Endodermal cell (in vitro differentiated cells): ENCODE measurements at regions not wholly inside any gene's neighbourhood (a gene's known extent, or its start where the extent isn't known, plus 50 kb on each side); places are given as distances from the start of the nearest gene placed in this dataset.

Experiments used
- DNase-seq: peaks from one replicate; pipeline ENCODE4 v3.0.0-alpha.2; 2017
- H3K27ac ChIP-seq: 2 replicates; pipeline ENCODE4 v1.5.1; 2013; ENCODE audit warnings: mild to moderate bottlenecking, low read depth, low read length, moderate library complexity
- H3K27me3 ChIP-seq: 2 replicates; pipeline ENCODE4 v1.6.1; 2013; ENCODE audit warnings: mild to moderate bottlenecking, low read length, moderate library complexity; ENCODE audit not compliant: insufficient read depth, control insufficient read depth, poor library complexity, severe bottlenecking
- H3K36me3 ChIP-seq: 2 replicates; pipeline ENCODE4 v1.7.0; 2013; ENCODE audit warnings: mild to moderate bottlenecking, low read length, moderate library complexity; ENCODE audit not compliant: control insufficient read depth, insufficient read depth
- H3K4me1 ChIP-seq: one replicate; pipeline ENCODE4 v1.7.0; 2013; ENCODE audit warnings: low read length; ENCODE audit not compliant: control insufficient read depth, insufficient read depth
- H3K4me3 ChIP-seq: 2 replicates; pipeline ENCODE4 v1.5.1; 2013; ENCODE audit warnings: mild to moderate bottlenecking, low read length, moderate library complexity
- H3K9ac ChIP-seq: 2 replicates; pipeline ENCODE4 v1.6.1; 2013; ENCODE audit warnings: mild to moderate bottlenecking, low read length, moderate library complexity; ENCODE audit not compliant: poor library complexity, severe bottlenecking; ENCODE audit errors: extremely low read depth
- H3K9me3 ChIP-seq: 2 replicates; pipeline ENCODE4 v1.6.1; 2013; ENCODE audit warnings: mild to moderate bottlenecking, low read length, moderate library complexity; ENCODE audit not compliant: control insufficient read depth
- H3K27ac Mint-ChIP-seq: 2 replicates; pipeline ENCODE4 v1.8.0; 2020; ENCODE audit warnings: mixed read lengths
- H3K27me3 Mint-ChIP-seq: 2 replicates; pipeline ENCODE4 v1.8.0; 2021; ENCODE audit warnings: mild to moderate bottlenecking, mixed read lengths; ENCODE audit not compliant: insufficient read depth
- H3K36me3 Mint-ChIP-seq: 2 replicates; pipeline ENCODE4 v1.8.0; 2020; ENCODE audit warnings: low read depth, mixed read lengths
- H3K4me1 Mint-ChIP-seq: 2 replicates; pipeline ENCODE4 v1.8.0; 2020; ENCODE audit warnings: mixed read lengths
- H3K4me3 Mint-ChIP-seq: 2 replicates; pipeline ENCODE4 v1.8.0; 2020; ENCODE audit warnings: mild to moderate bottlenecking, moderate library complexity, mixed read lengths
- H3K9me3 Mint-ChIP-seq: 2 replicates; pipeline ENCODE4 v1.8.0; 2020; ENCODE audit warnings: mild to moderate bottlenecking, mixed read lengths
- CTCF ChIP-seq: fragments of 200-600 bp; sonication (generic); conservative IDR thresholded peaks from 2 replicates; pipeline ENCODE4 v1.5.0; 2021; ENCODE audit warnings: antibody characterized with exemption, mild to moderate bottlenecking
- WGBS, 2 experiments: methylation state at CpG; one replicate each; pipeline versions ENCODE4 v1.1.5 to v1.1.7; 2013; ENCODE audit warnings: missing lambda C conversion rate in 2 of 2, mixed read lengths in 1 of 2; ENCODE audit not compliant: insufficient coverage in 1 of 2, insufficient read length in 1 of 2; 5-methylcytosine and 5-hydroxymethylcytosine counted together

- H3K27ac ChIP-seq, result no peak overlapping the region
- H3K27me3 ChIP-seq, result peaks cover 12% of the 10 kb centered on the region
- H3K4me3 ChIP-seq, result no peak overlapping the region
- no peaks in the 10 kb centered on the region for H3K4me1 ChIP-seq
- H3K27me3 Mint-ChIP-seq, result peaks cover 12% of the 10 kb centered on the region
- 53 to 61% methylated on average over 10 of the region's 10 CpGs for WGBS, 2 experiments
- H3K4me3 Mint-ChIP-seq, result no peak overlapping the region
- H3K9ac ChIP-seq, result no peak overlapping the region
- H3K27ac Mint-ChIP-seq, result no peak overlapping the region
- H3K36me3 ChIP-seq, result no peaks in the 10 kb centered on the region
- DNase-seq, result peak; percentile 96
- peak; percentile 86 for TF ChIP-seq CTCF
- H3K4me1 Mint-ChIP-seq, result peaks cover 3% of the 10 kb centered on the region
- H3K36me3 Mint-ChIP-seq, result no peaks in the 10 kb centered on the region
- no peaks in the 10 kb centered on the region for H3K9me3 ChIP-seq
- H3K9me3 Mint-ChIP-seq, result no peaks in the 10 kb centered on the region
Observed at GRCh38 chr6:99802396-99803031, 191.5 kb downstream of the MCHR2 start.

GRCh38 chr6:99808992-99809391 is 185.0 kb downstream of the MCHR2 start:
- no peak for TF ChIP-seq CTCF
- Histone ChIP-seq H3K9me3 (no peaks in the 10 kb centered on the region), H3K27me3 (peaks cover 38% of the 10 kb centered on the region), H3K4me3 (no peak overlapping the region), H3K36me3 (no peaks in the 10 kb centered on the region), H3K9ac (no peak overlapping the region), H3K27ac (no peak overlapping the region), H3K4me1 (peaks cover 12% of the 10 kb centered on the region)
- 78 to 92% methylated on average over 2 of the region's 2 CpGs for WGBS, 2 experiments
- Mint-ChIP-seq H3K4me3 (no peak overlapping the region), H3K36me3 (no peaks in the 10 kb centered on the region), H3K27ac (no peak overlapping the region), H3K4me1 (peaks cover 18% of the 10 kb centered on the region), H3K27me3 (peaks cover 41% of the 10 kb centered on the region), H3K9me3 (peaks cover 2% of the 10 kb centered on the region)
- DNase-seq, result no peak

DNA sequence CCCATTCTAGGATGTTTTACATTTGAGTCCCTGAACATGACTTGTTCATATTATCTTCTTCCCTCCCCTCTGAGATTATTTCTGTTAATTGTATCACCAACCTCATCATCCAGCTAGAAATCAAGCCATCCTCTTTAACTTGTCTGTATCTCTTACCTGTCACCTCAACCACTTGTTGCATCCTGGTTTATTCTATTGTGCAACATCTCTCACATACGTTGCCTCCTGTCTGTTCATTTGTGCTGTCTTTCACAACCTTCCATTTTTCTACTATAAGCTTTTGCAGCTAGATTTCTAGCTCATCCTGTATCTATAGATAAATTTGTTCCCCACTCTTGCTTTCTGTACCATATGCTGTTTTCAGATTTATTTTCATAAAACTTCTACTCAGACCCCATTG is 183.7 kb downstream of the MCHR2 start:
- peaks cover 2% of the 10 kb centered on the region for H3K9me3 Mint-ChIP-seq
- H3K9me3 ChIP-seq, result no peaks in the 10 kb centered on the region
- H3K4me1 Mint-ChIP-seq, result peaks cover 18% of the 10 kb centered on the region
- no peak overlapping the region for H3K27ac Mint-ChIP-seq
- peaks cover 12% of the 10 kb centered on the region for H3K4me1 ChIP-seq
- DNase-seq, result no peak
- H3K27me3 ChIP-seq, result peaks cover 38% of the 10 kb centered on the region
- H3K4me3 Mint-ChIP-seq, result no peak overlapping the region
- H3K36me3 ChIP-seq, result no peaks in the 10 kb centered on the region
- no peak overlapping the region for H3K27ac ChIP-seq
- no peak overlapping the region for H3K9ac ChIP-seq
- H3K36me3 Mint-ChIP-seq, result no peaks in the 10 kb centered on the region
- H3K4me3 ChIP-seq, result no peak overlapping the region
- no peak for TF ChIP-seq CTCF
- H3K27me3 Mint-ChIP-seq, result peaks cover 40% of the 10 kb centered on the region
- WGBS, 2 experiments, result 88 to 93% methylated on average over 1 of the region's 1 CpG
